GM19455 (cell line): ENCODE measurements at regions not wholly inside any gene's neighbourhood (a gene's known extent, or its start where the extent isn't known, plus 50 kb on each side); places are given as distances from the start of the nearest gene placed in this dataset.

Experiments
- ATAC-seq: cut with Tn5 transposase; IDR thresholded peaks from one replicate; pipeline ENCODE4 v1.9.1; 2021; ENCODE audit not compliant: unreplicated experiment

DNA sequence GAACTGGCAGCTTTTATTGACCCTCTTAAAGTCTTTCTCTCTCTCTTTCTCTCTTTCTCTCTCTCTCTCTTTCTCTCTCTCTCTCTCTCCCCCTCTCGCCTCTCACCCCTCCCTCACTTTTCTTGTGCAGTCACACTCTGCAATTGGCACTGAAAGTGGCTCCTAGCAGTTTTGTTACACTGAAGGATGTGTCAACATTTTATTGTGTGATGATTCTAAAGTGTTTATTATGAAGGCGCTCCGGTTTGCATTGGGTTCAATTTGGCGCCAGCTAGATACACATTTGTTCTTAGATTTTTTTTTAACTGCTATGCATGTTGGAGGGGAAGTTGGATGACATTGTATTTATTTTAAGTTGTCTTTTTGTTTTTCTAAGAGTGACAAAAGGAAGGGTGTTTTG is 64.0 kb upstream of the CHRM3 start:
- no peak for ATAC-seq

DNA sequence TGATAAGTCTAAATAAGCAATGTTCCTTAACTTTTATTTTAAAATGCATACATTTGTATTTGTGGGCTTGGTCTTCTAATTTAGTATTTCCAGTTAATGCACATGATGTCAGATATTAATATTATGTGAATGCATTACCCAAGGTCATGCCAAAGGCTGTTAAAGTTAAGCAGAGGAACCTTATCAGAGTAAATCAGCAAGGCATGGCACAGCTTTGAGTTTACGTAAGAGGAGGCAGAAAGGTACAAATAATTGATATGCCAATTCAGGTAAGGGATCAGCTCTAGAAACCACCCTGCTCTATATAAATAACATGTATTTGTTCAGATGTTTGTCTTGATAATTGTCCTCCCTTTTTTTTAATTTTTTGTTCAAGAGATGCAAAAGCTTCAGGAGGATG is 64.5 kb upstream of the CHRM3 start:
- ATAC-seq, result no peak

DNA sequence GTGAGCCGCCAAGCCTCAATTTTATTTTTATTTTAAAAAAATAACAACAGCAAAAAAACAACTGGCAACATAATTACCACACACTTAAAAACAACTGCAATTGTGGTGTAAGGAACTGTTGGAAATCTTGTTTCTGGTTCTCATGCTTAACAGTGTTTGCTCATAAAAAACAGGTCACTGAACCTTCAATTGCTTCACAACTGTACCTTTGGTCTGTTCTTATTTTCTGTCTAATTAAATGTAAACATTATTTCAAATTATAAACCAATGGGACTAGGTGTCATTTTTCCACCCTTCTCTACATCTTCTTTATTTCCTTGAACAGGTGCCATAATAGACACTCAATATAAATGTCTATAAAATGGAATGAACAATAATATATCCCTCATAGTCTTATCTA is 68.4 kb upstream of the CHRM3 start:
- ATAC-seq, result no peak

DNA sequence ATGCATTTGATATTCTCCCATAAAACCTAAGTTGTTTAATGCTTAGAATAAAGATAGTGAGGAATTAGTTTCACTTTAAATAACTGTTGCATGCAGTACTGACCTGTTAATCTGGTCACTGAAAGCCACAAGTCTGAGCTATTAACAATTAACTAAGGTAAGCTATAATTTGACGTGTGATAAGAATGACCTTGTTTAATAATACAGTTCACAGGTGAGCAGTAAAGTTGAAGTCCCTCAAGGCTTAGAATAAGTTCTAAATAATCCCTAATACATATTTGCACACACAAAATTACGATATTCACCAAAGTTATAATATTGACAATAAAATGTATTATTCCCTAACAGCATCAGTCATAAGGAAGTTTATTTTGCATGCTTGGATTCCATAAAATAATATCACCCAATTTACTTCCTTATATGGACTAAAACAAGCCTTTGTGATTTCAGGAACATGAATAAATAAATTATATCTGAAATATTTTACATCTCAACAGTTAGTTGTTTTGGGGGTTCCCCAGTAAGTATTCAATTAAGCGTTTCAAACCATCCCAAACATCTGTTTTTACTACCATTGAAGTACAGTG is 70.6 kb upstream of the CHRM3 start:
- ATAC-seq, result no peak

DNA sequence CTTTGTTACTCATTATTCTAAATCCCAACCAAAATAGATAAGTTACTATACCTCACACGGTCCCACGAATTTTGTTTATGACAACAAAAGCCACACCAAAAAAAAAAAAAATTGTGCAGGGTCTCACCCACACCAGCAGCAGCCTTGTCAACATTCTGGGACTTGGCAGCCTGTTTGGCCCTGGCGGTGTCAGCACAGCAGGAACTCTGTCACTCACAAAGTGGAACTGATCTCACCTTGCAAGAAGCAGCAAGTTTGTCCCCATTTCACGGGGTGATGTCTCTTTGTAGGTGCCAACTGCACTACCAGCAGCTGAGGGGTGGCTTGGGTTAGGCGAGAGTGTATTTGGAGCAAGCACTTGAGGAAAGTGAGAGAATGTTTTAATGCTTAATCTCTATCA is 75.0 kb upstream of the CHRM3 start:
- ATAC-seq, result no peak

DNA sequence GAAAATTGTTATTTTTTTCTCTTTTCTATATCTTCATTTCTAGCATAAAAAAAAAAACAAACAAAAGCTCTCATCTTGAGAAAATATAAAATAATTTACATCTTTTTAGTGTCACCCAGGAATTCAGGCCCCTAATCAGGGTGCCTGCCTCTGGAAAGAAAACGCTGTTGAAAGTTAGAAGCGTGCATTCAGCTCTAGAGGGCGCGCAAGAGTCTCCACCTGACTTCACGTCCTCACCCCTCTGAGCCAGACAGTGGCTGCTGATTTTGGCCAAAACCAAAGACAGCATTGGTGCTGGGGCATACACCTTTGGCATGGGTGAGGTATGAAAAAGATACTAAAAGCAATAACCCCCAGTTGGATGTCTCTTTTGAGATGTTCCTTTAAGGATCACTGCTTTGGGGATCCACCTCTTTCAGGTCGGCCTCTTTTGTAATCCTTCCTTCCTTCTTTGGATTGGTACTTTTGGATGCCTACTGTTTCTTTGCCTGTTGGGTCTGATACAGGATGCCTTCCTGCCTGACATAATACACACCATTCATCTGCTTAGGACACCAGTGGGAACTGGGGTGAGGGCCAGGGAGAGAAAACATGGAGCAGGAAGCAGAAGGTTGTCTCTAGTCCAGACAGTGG is 77.6 kb upstream of the CHRM3 start:
- no peak for ATAC-seq

DNA sequence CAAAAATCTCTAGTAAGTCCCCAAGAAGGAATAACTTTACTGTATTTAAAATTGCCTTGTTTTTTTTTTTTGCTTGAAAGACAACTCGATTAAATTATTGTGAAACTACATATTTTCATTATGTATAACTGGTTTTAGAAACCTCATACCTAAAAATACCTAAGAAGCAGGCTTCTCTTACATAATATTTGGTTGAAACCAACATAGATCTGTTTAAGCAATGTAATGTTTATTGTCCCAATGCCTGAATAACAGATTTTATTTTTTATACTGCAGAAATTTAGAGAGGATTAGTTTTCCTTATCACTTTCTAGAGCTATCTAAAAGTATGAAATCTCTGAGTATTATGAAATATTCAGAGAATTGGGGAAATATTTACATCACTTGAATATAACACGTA is 78.5 kb upstream of the CHRM3 start:
- no peak for ATAC-seq

DNA sequence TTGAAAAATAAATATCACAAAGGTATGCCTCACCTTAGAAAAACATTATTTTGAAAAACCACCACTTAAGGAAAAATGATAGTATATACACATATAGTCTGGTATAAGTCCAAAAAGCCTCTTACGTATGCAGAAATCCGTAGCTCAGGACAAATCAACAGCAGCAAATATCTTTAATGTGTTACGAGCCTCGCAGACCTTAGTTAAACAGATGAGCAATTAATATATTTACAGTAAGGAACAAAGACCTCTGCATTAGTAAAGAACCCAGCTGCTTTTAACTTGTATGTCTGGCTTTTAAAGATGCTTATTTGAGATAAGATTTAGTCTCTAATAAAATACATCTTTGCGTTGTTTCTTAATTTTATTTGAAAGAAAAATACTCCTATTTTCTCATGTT is 79.9 kb upstream of the CHRM3 start:
- ATAC-seq, result no peak

DNA sequence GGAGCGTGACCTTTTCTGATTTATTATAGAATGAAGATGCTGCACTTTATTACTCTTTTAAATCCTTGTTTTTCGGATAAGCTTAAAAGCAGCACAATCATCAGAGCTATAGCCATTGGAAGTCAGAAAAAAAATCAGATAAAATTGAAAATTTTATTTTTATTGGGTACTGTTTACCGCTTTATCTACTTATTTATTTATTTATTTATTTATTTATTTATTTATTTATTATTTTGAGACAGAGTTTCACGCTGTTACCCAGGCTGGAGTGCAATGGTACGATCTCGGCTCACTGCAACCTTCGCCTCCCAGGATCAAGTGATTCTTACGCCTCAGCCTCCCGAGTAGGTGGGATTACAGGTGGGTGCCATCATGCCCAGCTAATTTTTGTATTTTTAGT is 83.1 kb upstream of the CHRM3 start:
- ATAC-seq, result no peak

DNA sequence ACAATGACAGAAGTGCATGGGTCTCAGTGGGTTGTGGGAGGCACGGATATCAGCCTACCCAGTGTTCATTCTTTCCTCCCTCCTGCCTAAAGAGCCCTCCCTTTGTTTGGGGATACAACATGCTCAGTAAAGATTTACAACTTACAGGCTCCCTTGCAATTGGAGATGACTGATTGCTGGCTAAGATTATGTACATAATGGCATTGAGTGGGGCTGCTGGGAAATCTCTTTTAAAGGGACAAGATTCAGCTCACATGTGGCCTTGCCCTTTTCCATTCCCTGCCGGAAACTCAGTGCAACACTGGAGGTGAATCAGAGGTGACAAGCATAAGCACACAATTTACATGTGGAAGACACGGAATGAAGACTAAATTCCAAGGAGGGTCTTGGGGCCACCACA is 83.7 kb upstream of the CHRM3 start:
- no peak for ATAC-seq

DNA sequence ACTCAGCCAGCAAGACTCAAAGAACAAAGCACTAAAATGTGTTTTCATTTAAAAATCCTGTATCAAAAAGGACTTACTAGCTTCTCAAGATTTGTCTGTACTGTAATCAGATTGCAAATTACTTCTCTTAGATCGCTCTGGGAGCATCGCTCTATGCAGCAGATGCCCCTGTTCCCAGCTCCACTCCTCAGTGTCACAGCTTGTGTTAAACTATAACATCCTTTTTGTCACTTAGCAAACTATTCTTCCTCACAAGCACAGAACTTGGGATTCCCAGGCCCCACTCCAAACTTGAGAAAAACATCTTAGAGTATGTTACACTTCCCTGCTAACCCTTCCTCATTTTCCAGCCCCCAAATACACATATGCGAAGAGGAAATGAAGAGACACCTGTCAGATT is 85.1 kb upstream of the CHRM3 start:
- no peak for ATAC-seq

DNA sequence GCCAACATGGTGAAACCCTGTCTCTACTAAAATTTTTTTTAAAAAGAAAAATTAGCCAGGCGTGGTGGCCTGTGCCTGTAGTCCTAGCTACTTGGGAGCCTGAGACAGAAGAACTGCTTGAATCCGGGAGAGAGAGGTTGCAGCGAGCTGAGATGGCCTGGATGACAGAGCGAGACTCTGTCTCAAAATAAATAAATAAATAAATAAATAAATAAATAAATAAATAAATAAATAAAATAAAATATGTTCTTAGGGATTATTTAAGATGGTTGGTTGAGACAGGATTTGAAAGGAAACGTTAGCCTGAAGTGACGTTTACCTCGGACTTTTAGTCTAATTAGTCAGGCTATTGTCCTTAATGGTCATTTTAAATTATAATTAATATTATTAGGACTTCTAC is 88.5 kb upstream of the CHRM3 start:
- ATAC-seq, result no peak

DNA sequence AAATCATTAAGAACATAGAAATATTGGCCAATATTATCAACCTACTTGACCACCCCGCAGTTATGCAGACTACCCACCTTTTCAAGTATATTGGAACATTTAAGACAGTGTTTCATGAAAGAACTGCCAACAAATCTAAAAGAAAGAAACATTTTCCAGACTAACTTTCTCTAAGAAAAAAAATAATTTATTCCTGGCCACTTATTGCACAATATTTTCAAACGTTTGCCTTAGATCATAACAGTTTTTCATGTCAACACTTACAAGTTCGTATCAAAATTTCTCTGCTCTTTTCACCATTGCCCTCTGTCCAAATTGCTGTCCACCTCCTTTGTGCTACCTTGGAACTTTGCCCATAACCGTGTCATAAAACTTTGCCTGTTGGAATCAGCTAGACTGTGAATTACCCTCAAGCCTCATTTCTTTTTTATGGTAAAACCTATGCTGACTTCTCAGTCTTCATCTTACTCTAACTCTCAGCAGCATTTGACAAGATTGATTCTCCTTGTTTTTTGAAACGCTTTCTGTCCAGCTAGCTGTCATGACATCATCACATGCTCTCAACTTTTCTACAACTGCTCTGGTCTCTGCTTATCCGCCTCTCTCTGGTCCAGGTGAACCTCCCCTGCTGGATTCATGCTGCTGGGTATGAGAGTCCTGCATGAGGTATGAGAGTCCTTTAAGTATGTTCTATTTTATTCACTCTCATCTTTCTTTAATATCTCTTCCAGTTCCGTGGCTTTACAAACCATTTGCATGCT is 92.8 kb upstream of the CHRM3 start:
- no peak for ATAC-seq

DNA sequence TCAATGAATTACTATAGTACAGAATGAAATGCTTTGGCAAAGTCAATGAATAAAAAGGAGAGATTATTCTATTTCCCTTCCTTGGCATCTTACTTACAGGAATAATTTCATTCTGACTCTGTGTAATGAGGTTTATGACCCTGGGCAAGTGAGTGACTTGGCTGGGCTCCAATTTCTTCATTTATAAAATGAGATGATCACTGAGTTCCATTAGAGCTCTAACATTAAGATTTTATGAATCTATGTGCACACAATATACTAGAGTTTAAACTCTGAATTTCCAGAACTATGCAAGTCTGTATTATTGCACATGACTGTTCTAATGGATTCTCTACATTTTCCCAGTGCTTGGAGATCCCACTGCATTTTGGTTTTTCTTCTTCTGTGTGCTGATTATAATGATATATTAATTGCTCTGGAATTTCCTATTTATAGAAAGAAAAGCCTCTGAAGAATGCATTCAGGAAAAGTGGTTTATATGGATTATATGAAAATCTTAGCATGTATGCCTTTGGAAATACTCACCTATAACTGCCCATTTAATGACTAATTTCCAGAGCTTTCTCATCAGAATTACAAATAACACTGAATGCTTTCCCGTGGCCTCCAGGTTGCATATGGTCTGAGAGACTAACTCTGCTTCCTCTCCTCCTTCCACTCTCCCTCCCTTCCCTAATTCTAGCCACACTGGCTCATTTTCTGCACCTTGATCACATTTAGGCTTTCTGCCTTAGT is 97.4 kb upstream of the CHRM3 start:
- no peak for ATAC-seq

DNA sequence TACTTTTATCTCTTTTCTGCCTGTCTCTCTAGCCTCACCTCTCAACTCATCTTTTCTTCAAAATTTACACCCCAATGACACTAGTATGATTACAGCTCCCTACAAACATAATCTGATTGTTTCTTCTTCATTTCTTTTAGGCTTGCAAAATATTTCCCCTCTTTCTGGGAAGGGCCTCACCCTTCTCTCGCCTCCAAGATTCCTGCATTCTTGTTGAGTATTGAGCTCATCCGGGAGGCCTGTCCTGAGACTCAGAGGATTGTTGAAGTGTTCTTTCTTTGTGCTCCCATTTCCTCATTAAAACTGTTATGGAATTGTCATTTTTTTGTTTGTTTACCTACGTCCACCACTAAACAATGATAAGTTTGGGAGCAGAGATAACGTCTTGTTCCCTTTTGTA is 99.1 kb upstream of the CHRM3 start:
- no peak for ATAC-seq

DNA sequence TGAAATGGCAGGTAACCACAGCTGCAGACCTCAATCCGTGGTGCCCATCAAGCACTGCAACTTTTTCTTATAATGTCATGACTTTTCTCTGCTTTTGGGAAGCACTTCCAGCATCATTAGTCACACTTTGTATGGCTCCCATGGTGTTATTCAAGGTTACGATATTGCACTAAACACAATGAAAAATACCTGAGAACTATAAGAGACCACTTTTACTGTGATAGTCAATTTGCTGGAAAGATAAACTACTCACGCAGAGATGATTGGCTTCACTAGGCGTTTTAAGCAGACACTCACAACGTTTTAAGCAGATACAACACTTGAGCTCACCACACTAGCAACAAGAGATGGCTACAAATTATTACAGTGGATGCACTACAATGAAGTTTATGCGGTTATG is 103.2 kb upstream of the CHRM3 start:
- no peak for ATAC-seq

DNA sequence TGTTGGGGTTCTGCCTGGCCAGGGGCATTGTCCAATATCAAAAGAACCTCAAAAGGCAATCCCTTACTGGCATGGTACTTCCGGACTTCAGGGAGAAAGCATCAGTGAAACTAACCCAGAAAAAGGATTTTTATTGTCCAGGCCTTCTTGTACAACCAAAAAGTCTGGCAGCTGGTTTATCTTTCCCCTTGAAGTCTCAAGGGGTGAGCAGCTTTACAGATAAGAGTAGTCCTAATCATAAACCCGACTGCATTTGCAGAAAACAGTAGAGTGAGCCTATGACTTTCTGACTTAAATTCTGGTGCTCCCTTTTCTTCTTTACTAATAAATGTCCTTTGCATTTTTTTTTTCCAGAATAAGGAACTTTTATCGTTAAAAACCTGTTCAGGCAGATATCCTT is 104.0 kb upstream of the CHRM3 start:
- no peak for ATAC-seq

DNA sequence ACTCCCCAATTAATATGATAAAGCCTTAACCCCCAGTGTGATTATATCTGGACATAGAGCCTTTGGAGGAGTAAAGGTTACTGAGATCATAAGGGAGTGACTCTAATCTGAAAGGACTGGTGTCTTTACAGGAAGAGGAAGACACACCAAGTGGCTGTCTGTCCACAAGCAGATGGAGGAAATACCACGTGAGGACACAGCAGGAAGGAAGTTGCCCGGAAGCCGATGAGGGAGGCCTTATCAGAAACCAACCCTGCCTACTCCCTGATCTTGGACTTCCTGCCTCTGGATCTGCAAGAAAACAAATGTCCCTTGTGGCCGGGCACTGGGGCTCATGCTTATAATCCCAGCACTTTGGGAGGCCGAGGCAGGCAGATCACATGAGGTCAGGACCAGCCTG is 110.3 kb upstream of the CHRM3 start:
- no peak for ATAC-seq

DNA sequence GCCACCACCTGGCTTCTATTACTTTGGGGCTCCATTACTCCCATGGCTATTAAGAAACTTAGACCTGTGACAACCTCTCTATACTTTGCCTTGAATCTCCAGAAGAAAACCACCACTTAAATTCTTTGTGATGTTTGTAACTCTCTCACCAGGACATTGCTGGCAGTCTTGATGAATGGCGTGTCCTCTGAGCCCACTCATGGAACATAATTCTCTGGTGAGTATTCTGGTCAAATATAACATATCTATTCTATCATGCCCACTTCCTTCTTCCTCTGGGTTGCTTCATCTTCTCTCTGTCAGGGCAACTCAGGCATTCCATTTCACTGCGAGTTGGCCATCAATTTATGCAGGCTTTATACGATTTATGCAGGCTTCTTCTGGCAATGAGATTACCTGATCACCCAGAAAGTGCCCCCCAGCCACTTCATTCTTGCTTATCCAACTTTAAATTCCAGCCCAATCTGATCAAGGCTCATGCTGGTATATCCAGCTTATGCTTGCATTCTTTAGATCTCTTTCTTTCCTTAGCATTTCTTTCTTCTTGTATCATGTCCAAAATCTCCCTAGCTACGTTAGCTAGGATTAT is 112.0 kb upstream of the CHRM3 start:
- no peak for ATAC-seq

DNA sequence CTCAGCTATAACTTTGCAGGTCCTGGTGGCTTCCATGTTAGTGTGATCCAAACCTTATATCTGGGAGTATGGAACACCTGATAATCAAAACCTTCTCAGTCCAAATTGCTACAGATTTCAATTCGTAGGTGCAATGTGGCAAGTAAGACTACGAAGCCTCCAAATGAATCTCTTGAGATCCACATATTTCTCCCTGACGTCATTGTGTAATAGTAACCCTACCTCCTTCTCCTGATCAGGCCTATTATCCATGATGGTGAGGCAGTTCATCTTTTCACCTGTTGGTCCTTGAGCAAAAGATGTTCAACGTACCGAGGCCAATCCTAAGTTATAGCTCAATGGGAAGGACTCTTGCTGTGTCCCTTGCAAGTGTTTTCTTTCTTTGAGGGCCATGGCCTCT is 115.9 kb upstream of the CHRM3 start:
- no peak for ATAC-seq

DNA sequence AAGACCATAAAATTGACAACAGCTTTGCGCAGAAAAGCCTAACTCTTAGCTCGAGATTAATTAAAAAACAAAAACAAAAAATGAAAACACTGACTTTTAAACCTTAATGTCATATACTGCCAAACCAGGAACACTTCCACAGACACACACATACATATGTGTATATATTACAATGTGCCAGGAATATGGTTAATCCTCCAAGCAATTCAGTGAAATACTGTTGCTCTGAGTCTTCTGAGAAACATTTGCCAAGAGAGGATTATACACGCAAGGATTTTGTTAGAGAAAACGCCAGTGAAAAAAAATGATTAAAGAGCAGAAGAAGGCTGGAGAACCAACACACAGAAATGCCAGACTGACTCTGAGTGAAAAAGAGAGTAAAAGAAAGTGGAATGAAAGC is 116.7 kb upstream of the CHRM3 start:
- ATAC-seq, result no peak

DNA sequence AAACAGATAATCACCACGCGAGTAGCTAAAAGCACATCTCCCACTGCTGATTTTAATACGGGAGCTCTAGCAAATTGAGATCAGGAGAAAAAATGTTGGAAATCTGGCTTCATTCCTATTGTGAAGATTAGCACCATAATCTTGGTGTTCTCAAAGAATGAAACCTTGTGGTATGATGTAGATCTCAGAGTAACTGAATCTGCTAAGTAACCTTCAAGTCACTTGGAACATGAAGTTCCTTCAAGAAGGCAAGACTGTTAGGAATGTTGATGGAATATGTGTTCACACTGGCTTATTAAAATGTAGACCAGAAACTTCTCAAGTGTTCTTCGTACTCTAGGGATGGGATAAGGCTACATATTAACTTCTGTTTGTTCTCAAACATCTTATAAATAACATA is 117.4 kb upstream of the CHRM3 start:
- ATAC-seq, result no peak
